Endothelial cell of umbilical vein (primary cell): ENCODE measurements at regions not wholly inside any gene's neighbourhood (a gene's known extent, or its start where the extent isn't known, plus 50 kb on each side); places are given as distances from the start of the nearest gene placed in this dataset.

ENCODE experiments used
- BruUV-seq: library from RNA; stranded (reverse); fragments of 400-500 nt; replicated peaks from 2 replicates; lab custom pipeline; 2021; lab: Mats Ljungman, UMichigan
- CTCF ChIA-PET: fragments of 300-600, 350-600 bp; sonication (Branson Sonifier 250); formaldehyde crosslinking; loops from one replicate; lab custom pipeline; 2021; ENCODE audit warnings: antibody characterized with exemption, inconsistent platforms; lab: Charles Lee
- POLR2A ChIA-PET: fragments of 300-600, 350-600 bp; sonication (Branson Sonifier 250); formaldehyde crosslinking; loops from one replicate; lab custom pipeline; 2021; ENCODE audit warnings: antibody characterized with exemption, inconsistent platforms; lab: Charles Lee
- DNase-seq: peaks from one replicate; pipeline ENCODE4 v3.0.0-alpha.2; 2011; ENCODE audit warnings: low read depth, low spot score
- FAIRE-seq: peaks from 2 replicates; lab custom pipeline; 2011; peaks lifted over from hg19 to GRCh38; lab: Jason Lieb, UNC
- H2AFZ ChIP-seq: 2 replicates; pipeline ENCODE4 v1.6.0; 2012; ENCODE audit warnings: low read depth, low read length, control low read depth, inconsistent platforms
- H3K27ac ChIP-seq: 2 replicates; pipeline ENCODE4 v1.5.1; 2011; ENCODE audit warnings: low read depth, mild to moderate bottlenecking, control low read depth, low read length, moderate library complexity; ENCODE audit not compliant: insufficient read depth
- H3K27me3 ChIP-seq, 2 experiments: 2 replicates each; pipeline versions ENCODE4 v1.6.0 to v1.6.1; 2011; ENCODE audit warnings: low read length in 2 of 2, mixed read lengths in 1 of 2; ENCODE audit not compliant: control insufficient read depth in 2 of 2, insufficient read depth in 2 of 2
- H3K36me3 ChIP-seq, 2 experiments: 2 replicates in 1 of 2; 3 replicates in 1 of 2; pipeline ENCODE4 v1.5.1; 2011; ENCODE audit warnings: low read length in 2 of 2, mild to moderate bottlenecking in 1 of 2, moderate library complexity in 1 of 2; ENCODE audit not compliant: control insufficient read depth in 2 of 2, insufficient read depth in 2 of 2; ENCODE audit errors: extremely low read depth in 1 of 2
- H3K4me1 ChIP-seq: 3 replicates; pipeline ENCODE4 v1.5.1; 2011; ENCODE audit warnings: mild to moderate bottlenecking, low read length; ENCODE audit not compliant: control insufficient read depth, insufficient read depth; ENCODE audit errors: extremely low read depth
- H3K4me2 ChIP-seq: 2 replicates; pipeline ENCODE4 v1.6.1; 2011; ENCODE audit warnings: low read length, control low read depth, mixed read lengths; ENCODE audit not compliant: insufficient read depth
- H3K4me3 ChIP-seq, 3 experiments: fragments of 200-600 bp in 1 of 3; sonication (generic), shearing (Covaris generic) in 1 of 3; replicated peaks in 1 of 3; 2 replicates each; pipeline ENCODE4 v1.5.1; 2011 to 2016; ENCODE audit warnings: control low read depth in 3 of 3, low read length in 3 of 3, mild to moderate bottlenecking in 2 of 3, inconsistent platforms in 1 of 3, low read depth in 1 of 3, moderate library complexity in 1 of 3; ENCODE audit not compliant: insufficient read depth in 1 of 3
- H3K79me2 ChIP-seq: 2 replicates; pipeline ENCODE4 v1.6.0; 2012; ENCODE audit warnings: low read length, inconsistent platforms; ENCODE audit not compliant: control insufficient read depth, insufficient read depth
- H3K9ac ChIP-seq: replicated peaks from 2 replicates; pipeline ENCODE3; 2011; ENCODE audit warnings: low read length, control low read depth; ENCODE audit not compliant: insufficient read depth; ENCODE audit errors: extremely low read depth
- H3K9me1 ChIP-seq: replicated peaks from 3 replicates; pipeline ENCODE4 v1.6.0; 2011; ENCODE audit warnings: mild to moderate bottlenecking, low read length; ENCODE audit not compliant: control insufficient read depth, insufficient read depth; ENCODE audit errors: extremely low read depth
- H3K9me3 ChIP-seq: replicated peaks from 2 replicates; pipeline ENCODE4 v1.5.1; 2012; ENCODE audit warnings: low read length, inconsistent platforms; ENCODE audit not compliant: control insufficient read depth, insufficient read depth
- H4K20me1 ChIP-seq: replicated peaks from 2 replicates; pipeline ENCODE3; 2011; ENCODE audit warnings: mild to moderate bottlenecking, low read length; ENCODE audit not compliant: control insufficient read depth, insufficient read depth; ENCODE audit errors: extremely low read depth
- CTCF ChIP-seq, 2 donors: IDR thresholded peaks; 1 replicate in 1 of 2; 2 replicates in 1 of 2; pipeline ENCODE4 v1.5.1; 2011; ENCODE audit warnings: low read length in 2 of 2, mild to moderate bottlenecking in 2 of 2, moderate library complexity in 2 of 2, control low read depth in 1 of 2, inconsistent platforms in 1 of 2, low read depth in 1 of 2; ENCODE audit not compliant: insufficient read depth in 1 of 2; ENCODE audit errors: extremely low read depth in 1 of 2
- EZH2 ChIP-seq: IDR thresholded peaks from 2 replicates; pipeline ENCODE4 v1.6.1; 2012; ENCODE audit warnings: borderline replicate concordance, low read depth, mild to moderate bottlenecking, moderate library complexity, low read length, inconsistent platforms; ENCODE audit not compliant: severe bottlenecking
- FOS ChIP-seq: IDR thresholded peaks from 2 replicates; pipeline ENCODE4 v1.6.1; 2011; ENCODE audit warnings: mild to moderate bottlenecking, low read length, moderate library complexity, borderline replicate concordance; ENCODE audit not compliant: insufficient read depth
- GATA2 ChIP-seq: IDR thresholded peaks from 2 replicates; pipeline ENCODE4 v1.7.0; 2011; ENCODE audit warnings: low read depth, mild to moderate bottlenecking, moderate library complexity, mixed read lengths, low read length; ENCODE audit not compliant: insufficient read length, insufficient read depth
- JUN ChIP-seq: IDR thresholded peaks from 2 replicates; pipeline ENCODE4 v1.6.1; 2011; ENCODE audit warnings: borderline replicate concordance, low read depth; ENCODE audit not compliant: insufficient read length, insufficient read depth
- MYC ChIP-seq: IDR thresholded peaks from one replicate; pipeline ENCODE4 v1.6.1; 2011; ENCODE audit warnings: mild to moderate bottlenecking, low read depth, low read length
- POLR2A ChIP-seq: IDR thresholded peaks from 2 replicates; pipeline ENCODE4 v1.6.1; 2012; ENCODE audit warnings: low read depth, mild to moderate bottlenecking, control low read depth, low read length
- POLR2AphosphoS5 ChIP-seq: IDR thresholded peaks from 2 replicates; pipeline ENCODE4 v1.6.1; 2012; ENCODE audit warnings: low read depth, mild to moderate bottlenecking, control low read depth, low read length, moderate library complexity; ENCODE audit not compliant: insufficient read depth
- dilution Hi-C: fragments of 300-500 bp; cut with MboI; formaldehyde crosslinking; loops from one replicate; pipeline ENCODE4 v1.15.0; 2019; ENCODE audit warnings: low sequenced_read_pairs; ENCODE audit not compliant: extremely low pct_ligation_motif_present
- intact Hi-C: fragments of 100-400 bp; cut with micrococcal nuclease; formaldehyde crosslinking; loops from one replicate; pipeline ENCODE4 v1.10.0; 2022
- TF ChIP-seq, protein P1 (sequence below): IDR thresholded peaks from 2 replicates; pipeline ENCODE4 v1.6.1; 2011; ENCODE audit not compliant: insufficient read depth, insufficient read length

DNA sequence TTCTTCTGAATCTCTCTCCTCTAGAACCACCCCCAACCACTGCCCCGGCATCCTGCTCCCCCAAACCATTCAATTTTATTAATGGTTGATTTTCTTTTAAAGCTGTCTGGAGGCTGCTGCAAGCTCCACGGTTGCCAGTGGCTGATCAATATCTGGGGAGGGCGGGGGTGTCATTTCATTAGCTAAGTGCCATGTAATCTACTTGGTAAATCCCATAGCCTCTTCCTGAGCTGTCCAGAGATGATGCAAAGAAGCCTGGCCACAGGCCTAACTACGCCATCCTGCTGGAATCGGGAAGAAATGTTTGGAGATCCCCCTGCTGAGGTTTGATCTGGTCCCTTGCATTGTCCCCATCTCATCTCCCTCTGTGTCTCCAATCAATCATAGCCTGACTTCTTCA, 440.1 kb downstream of the MIAT start:
- no TSS peak for BruUV-seq
- no peak overlapping the region for H3K4me3 ChIP-seq
- no peaks in the 10 kb centered on the region for H3K79me2 ChIP-seq
- H3K4me2 ChIP-seq, result no peak overlapping the region
- H4K20me1 ChIP-seq, result no peaks in the 10 kb centered on the region
- no peak overlapping the region for H3K9ac ChIP-seq
- no peak for TF ChIP-seq POLR2AphosphoS5
- no peak for TF ChIP-seq GATA2
- TF ChIP-seq EZH2, result no peak
- TF ChIP-seq, protein P1, sequence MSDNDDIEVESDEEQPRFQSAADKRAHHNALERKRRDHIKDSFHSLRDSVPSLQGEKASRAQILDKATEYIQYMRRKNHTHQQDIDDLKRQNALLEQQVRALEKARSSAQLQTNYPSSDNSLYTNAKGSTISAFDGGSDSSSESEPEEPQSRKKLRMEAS, result no peak
- TF ChIP-seq MYC, result no peak
- no peaks in the 10 kb centered on the region for H3K4me1 ChIP-seq
- H3K36me3 ChIP-seq, result no peaks in the 10 kb centered on the region
- peaks cover 6 to 11% of the 10 kb centered on the region in 2 experiments for H3K27me3 ChIP-seq
- no peak for DNase-seq
- no peak overlapping the region for H3K27ac ChIP-seq
- FAIRE-seq, result no peak
- H2AFZ ChIP-seq, result no peak overlapping the region
- no peaks in the 10 kb centered on the region for H3K9me1 ChIP-seq
- POLR2A ChIA-PET, result no interaction called here
- H3K9me3 ChIP-seq, result no peaks in the 10 kb centered on the region
- dilution Hi-C loops (no loop called here), intact Hi-C loops (no loop called here)
- CTCF ChIA-PET, result interaction anchor here (1.4 kb wide), 1 partner anchor 37 kb away, joined by 3 read pairs; no protein-coding TSS in a partner anchor

DNA sequence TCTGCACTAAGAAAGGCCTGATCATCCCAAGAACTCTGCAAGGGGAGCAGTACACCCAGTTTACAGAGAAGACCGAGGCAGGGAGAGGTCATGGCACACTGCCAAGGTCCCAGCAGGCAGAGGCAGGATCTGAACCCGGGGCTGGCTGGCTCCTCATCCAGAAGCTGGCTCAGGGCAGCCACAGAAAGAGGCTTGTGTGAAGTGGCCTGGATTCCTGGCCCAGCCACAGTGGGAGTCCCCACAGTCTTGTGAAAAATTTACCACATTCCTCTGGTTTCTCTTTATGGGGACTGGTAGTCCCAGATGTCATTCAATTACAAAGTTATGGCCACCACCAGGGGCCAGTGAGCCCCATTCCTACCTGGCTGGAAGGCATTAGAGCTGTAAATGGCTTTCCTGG, 440.5 kb downstream of the MIAT start:
- intact Hi-C loops (no loop called here), dilution Hi-C loops (no loop called here)
- BruUV-seq, result no TSS peak
- Histone ChIP-seq H3K79me2 (no peaks in the 10 kb centered on the region), H3K27me3 (peaks cover 6 to 11% of the 10 kb centered on the region in 2 experiments), H3K4me3 (no peak overlapping the region), H3K9me1 (no peaks in the 10 kb centered on the region), H3K36me3 (no peaks in the 10 kb centered on the region), H4K20me1 (no peaks in the 10 kb centered on the region), H3K9me3 (no peaks in the 10 kb centered on the region), H2AFZ (no peak overlapping the region), H3K4me2 (no peak overlapping the region), H3K4me1 (no peaks in the 10 kb centered on the region), H3K9ac (no peak overlapping the region), H3K27ac (no peak overlapping the region)
- TF ChIP-seq EZH2 (no peak), MYC (no peak), CTCF (IDR thresholded peaks at IDR 0.05; ENCODE audit: extremely low read depth in 1 of 2, insufficient read depth in 1 of 2, low read depth in 1 of 2, low read length in 2 of 2) (no peak), FOS (no peak), POLR2AphosphoS5 (no peak), POLR2A (no peak), JUN (no peak), GATA2 (no peak)
- TF ChIP-seq, protein P1, result no peak
- DNase-seq (no peak), FAIRE-seq (no peak)
- ChIA-PET POLR2A (no interaction called here), CTCF (interaction anchor here (1.4 kb wide), 1 partner anchor 37 kb away, joined by 3 read pairs; no protein-coding TSS in a partner anchor)
